ENCODE measurements at regions not wholly inside any gene's neighbourhood (a gene's known extent, or its start where the extent isn't known, plus 50 kb on each side); places are given as distances from the start of the nearest gene placed in this dataset.

GRCh38 chr1:199858171-199858570 lies 169.3 kb upstream of the NR5A2 start:
- no peaks in the 10 kb centered on the region for H3K4me1 ChIP-seq (ENCODE audit: low read depth, poor library complexity, severe bottlenecking)
- H3K9ac ChIP-seq: no peak overlapping the region
- no peak overlapping the region for H3K27ac ChIP-seq
- H3K36me3 ChIP-seq (ENCODE audit: insufficient read depth): no peaks in the 10 kb centered on the region
- H2AFZ ChIP-seq (ENCODE audit: low read depth): no peak overlapping the region
- H3K4me3 ChIP-seq (IDR thresholded peaks at IDR 0.05; ENCODE audit: insufficient read depth, low read depth, low read length): no peak overlapping the region
- H3K4me2 ChIP-seq: no peak overlapping the region
- H3K27me3 ChIP-seq (ENCODE audit: insufficient read depth, low read depth): no peaks in the 10 kb centered on the region
- H4K20me1 ChIP-seq (ENCODE audit: insufficient read depth): no peaks in the 10 kb centered on the region
- H3K79me2 ChIP-seq (ENCODE audit: insufficient read depth, low read depth): no peaks in the 10 kb centered on the region
- TF ChIP-seq CTCF (conservative IDR thresholded peaks at IDR 0.05; ENCODE audit: low read depth, low read length): no peak

DNA sequence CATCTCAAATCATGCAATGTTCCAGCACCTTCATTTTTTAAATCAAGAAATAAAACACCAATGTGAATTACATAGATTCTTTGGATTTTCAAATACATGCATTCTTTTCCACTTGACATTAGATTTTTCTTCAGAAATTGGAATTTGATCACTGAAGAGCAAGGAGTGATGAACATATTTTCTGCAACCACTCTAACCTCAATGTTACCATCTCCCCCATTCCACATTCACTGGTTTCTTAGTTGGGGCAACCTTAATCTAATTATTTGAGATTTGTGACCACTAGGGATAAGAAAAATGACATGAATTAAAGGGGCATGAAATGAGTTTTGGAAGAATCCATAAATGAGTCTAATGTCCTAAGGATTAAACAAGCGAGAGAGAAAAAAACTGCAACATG lies 168.7 kb upstream of the NR5A2 start:
- no peak overlapping the region for H3K4me2 ChIP-seq
- no peak overlapping the region for H3K27ac ChIP-seq
- no peaks in the 10 kb centered on the region for H3K36me3 ChIP-seq (ENCODE audit: insufficient read depth)
- H2AFZ ChIP-seq (ENCODE audit: low read depth): no peak overlapping the region
- no peak overlapping the region for H3K4me3 ChIP-seq (IDR thresholded peaks at IDR 0.05; ENCODE audit: insufficient read depth, low read depth, low read length)
- no peak for TF ChIP-seq CTCF (conservative IDR thresholded peaks at IDR 0.05; ENCODE audit: low read depth, low read length)
- H4K20me1 ChIP-seq (ENCODE audit: insufficient read depth): no peaks in the 10 kb centered on the region
- no peaks in the 10 kb centered on the region for H3K27me3 ChIP-seq (ENCODE audit: insufficient read depth, low read depth)
- H3K9ac ChIP-seq: no peak overlapping the region
- H3K4me1 ChIP-seq (ENCODE audit: low read depth, poor library complexity, severe bottlenecking): no peaks in the 10 kb centered on the region
- H3K79me2 ChIP-seq (ENCODE audit: insufficient read depth, low read depth): no peaks in the 10 kb centered on the region

GRCh38 chr1:199859491-199859933 lies 168.0 kb upstream of the NR5A2 start:
- no peak for TF ChIP-seq CTCF (conservative IDR thresholded peaks at IDR 0.05; ENCODE audit: low read depth, low read length)
- Histone ChIP-seq H2AFZ (ENCODE audit: low read depth) (no peak overlapping the region), H3K27ac (no peak overlapping the region), H3K36me3 (ENCODE audit: insufficient read depth) (no peaks in the 10 kb centered on the region), H4K20me1 (ENCODE audit: insufficient read depth) (no peaks in the 10 kb centered on the region), H3K4me3 (IDR thresholded peaks at IDR 0.05; ENCODE audit: insufficient read depth, low read depth, low read length) (no peak overlapping the region), H3K4me1 (ENCODE audit: low read depth, poor library complexity, severe bottlenecking) (no peaks in the 10 kb centered on the region), H3K79me2 (ENCODE audit: insufficient read depth, low read depth) (no peaks in the 10 kb centered on the region), H3K27me3 (ENCODE audit: insufficient read depth, low read depth) (no peaks in the 10 kb centered on the region), H3K4me2 (no peak overlapping the region), H3K9ac (no peak overlapping the region)

GRCh38 chr1:199861020-199861795 lies 166.3 kb upstream of the NR5A2 start:
- no peaks in the 10 kb centered on the region for H4K20me1 ChIP-seq (ENCODE audit: insufficient read depth)
- H3K27me3 ChIP-seq (ENCODE audit: insufficient read depth, low read depth): no peaks in the 10 kb centered on the region
- no peaks in the 10 kb centered on the region for H3K4me1 ChIP-seq (ENCODE audit: low read depth, poor library complexity, severe bottlenecking)
- no peak overlapping the region for H3K9ac ChIP-seq
- no peak overlapping the region for H3K4me3 ChIP-seq (IDR thresholded peaks at IDR 0.05; ENCODE audit: insufficient read depth, low read depth, low read length)
- H2AFZ ChIP-seq (ENCODE audit: low read depth): no peak overlapping the region
- no peak for TF ChIP-seq CTCF (conservative IDR thresholded peaks at IDR 0.05; ENCODE audit: low read depth, low read length)
- H3K79me2 ChIP-seq (ENCODE audit: insufficient read depth, low read depth): no peaks in the 10 kb centered on the region
- no peaks in the 10 kb centered on the region for H3K36me3 ChIP-seq (ENCODE audit: insufficient read depth)
- no peak overlapping the region for H3K4me2 ChIP-seq
- no peak overlapping the region for H3K27ac ChIP-seq
